ENCODE measurements at regions not wholly inside any gene's neighbourhood (a gene's known extent, or its start where the extent isn't known, plus 50 kb on each side); places are given as distances from the start of the nearest gene placed in this dataset.

DNA sequence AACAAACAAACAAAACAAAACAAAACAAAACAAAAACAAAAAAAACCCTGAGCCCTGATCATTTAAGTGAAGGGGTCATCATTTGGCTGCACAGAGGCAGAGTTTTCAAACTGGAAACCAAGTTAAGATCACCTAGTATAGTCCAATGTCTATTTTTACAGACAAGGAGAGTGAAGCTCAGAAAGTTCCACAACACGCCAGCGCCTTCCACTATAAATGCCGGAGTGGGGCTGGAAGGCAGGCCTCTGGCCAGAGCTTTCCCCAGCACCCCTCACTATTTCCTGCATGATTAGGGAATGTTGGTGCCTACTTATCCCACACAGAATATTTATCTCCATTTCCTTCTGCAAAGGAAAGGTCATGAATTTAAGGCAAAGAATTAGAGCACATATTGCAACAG lies 319.7 kb upstream of the WWC1 start:
- Histone ChIP-seq H3K4me3 (ENCODE audit: low read depth in 1 of 2, low read length in 2 of 2) (no peak overlapping the region), H3K4me1 (ENCODE audit: control insufficient read depth in 2 of 2, insufficient read depth in 2 of 2, low read length in 1 of 2) (no peaks in the 10 kb centered on the region), H3K27ac (ENCODE audit: low read depth in 2 of 2, low read length in 1 of 2) (no peak overlapping the region), H3K9me3 (ENCODE audit: control insufficient read depth in 2 of 2, insufficient read depth in 1 of 2, low read depth in 1 of 2, low read length in 1 of 2) (no peaks in the 10 kb centered on the region), H3K36me3 (ENCODE audit: control insufficient read depth in 2 of 2, insufficient read depth in 2 of 2, low read length in 1 of 2) (no peaks in the 10 kb centered on the region), H3K27me3 (ENCODE audit: control insufficient read depth in 1 of 2, insufficient read depth in 2 of 2, low read length in 2 of 2) (no peaks in the 10 kb centered on the region)
- 93 to 95% methylated on average over 3 of the region's 3 CpGs for WGBS, 2 donors

DNA sequence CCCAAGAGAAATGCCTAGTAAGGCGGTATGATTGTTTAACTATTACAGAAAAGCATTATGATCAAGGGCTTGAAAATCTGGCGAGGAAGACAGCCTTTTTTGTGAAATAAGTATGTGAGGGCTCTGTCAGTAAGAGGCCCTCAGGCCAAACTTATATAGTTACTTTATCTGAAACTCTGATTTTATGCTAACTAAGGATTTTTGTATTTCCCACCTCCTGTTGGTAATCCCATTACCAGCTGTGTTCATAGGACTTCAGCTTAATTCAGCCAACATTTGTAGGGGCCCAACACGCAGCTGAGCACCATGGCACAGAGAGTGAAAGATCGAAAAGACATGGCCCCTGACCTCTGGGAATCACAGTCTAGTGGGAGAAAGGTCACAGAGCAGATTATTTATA lies 318.3 kb upstream of the WWC1 start:
- WGBS, 2 donors: 88 to 89% methylated on average over 4 of the region's 4 CpGs
- Histone ChIP-seq H3K27me3 (ENCODE audit: control insufficient read depth in 1 of 2, insufficient read depth in 2 of 2, low read length in 2 of 2) (peaks cover 0 to 3% of the 10 kb centered on the region in 2 donors), H3K36me3 (ENCODE audit: control insufficient read depth in 2 of 2, insufficient read depth in 2 of 2, low read length in 1 of 2) (no peaks in the 10 kb centered on the region), H3K4me3 (ENCODE audit: low read depth in 1 of 2, low read length in 2 of 2) (no peak overlapping the region), H3K4me1 (ENCODE audit: control insufficient read depth in 2 of 2, insufficient read depth in 2 of 2, low read length in 1 of 2) (no peaks in the 10 kb centered on the region), H3K9me3 (ENCODE audit: control insufficient read depth in 2 of 2, insufficient read depth in 1 of 2, low read depth in 1 of 2, low read length in 1 of 2) (no peaks in the 10 kb centered on the region), H3K27ac (ENCODE audit: low read depth in 2 of 2, low read length in 1 of 2) (no peak overlapping the region)

DNA sequence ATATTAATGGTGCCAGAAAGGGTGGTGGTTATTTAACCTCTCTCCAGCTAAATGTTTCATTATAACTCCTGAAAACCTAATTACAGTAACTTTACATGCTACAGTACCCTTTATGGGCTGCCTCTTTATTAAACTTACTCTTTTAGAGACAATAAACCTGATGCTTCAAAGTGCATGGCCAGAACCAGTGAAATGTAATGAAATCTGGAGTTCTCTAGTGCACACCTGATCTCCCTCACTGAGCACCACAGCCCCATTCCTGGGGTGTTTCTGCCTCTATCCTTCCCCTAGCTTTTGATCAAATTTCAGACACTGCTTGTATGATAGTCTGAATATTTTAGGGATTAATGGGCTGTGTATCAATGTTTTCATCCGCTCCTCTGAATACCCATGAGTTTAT lies 306.5 kb upstream of the WWC1 start:
- Histone ChIP-seq H3K4me3 (ENCODE audit: low read depth in 1 of 2, low read length in 2 of 2) (no peak overlapping the region), H3K4me1 (ENCODE audit: control insufficient read depth in 2 of 2, insufficient read depth in 2 of 2, low read length in 1 of 2) (no peaks in the 10 kb centered on the region), H3K36me3 (ENCODE audit: control insufficient read depth in 2 of 2, insufficient read depth in 2 of 2, low read length in 1 of 2) (no peaks in the 10 kb centered on the region), H3K27me3 (ENCODE audit: control insufficient read depth in 1 of 2, insufficient read depth in 2 of 2, low read length in 2 of 2) (peaks cover 0 to 3% of the 10 kb centered on the region in 2 donors), H3K9me3 (ENCODE audit: control insufficient read depth in 2 of 2, insufficient read depth in 1 of 2, low read depth in 1 of 2, low read length in 1 of 2) (no peaks in the 10 kb centered on the region), H3K27ac (ENCODE audit: low read depth in 2 of 2, low read length in 1 of 2) (no peak overlapping the region)
- WGBS, 2 donors: 58 to 87% methylated on average over 1 of the region's 1 CpG

DNA sequence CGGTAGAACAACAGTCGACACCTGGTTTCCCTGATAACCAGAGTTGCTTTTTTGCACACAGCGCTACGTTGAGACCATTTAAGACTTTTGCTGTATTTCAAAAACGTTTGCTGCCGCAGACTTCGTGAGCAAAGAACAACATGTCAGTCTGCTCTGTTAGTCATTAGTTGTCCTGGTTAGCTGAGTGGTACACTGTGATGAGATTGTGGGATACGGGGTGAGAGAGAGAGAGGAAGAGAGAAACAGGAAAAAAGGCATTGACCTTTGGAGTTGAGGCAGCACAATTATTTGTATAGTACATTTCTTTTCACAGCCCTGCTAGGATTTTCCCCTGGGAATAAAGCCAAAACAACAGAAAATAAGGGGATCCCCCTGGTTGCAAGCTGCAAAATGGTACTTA lies 306.1 kb upstream of the WWC1 start:
- H3K4me3 ChIP-seq (ENCODE audit: low read depth in 1 of 2, low read length in 2 of 2): no peak overlapping the region
- 47 to 66% methylated on average over 8 of the region's 8 CpGs for WGBS, 2 donors
- no peaks in the 10 kb centered on the region for H3K36me3 ChIP-seq (ENCODE audit: control insufficient read depth in 2 of 2, insufficient read depth in 2 of 2, low read length in 1 of 2)
- no peaks in the 10 kb centered on the region for H3K4me1 ChIP-seq (ENCODE audit: control insufficient read depth in 2 of 2, insufficient read depth in 2 of 2, low read length in 1 of 2)
- no peaks in the 10 kb centered on the region for H3K9me3 ChIP-seq (ENCODE audit: control insufficient read depth in 2 of 2, insufficient read depth in 1 of 2, low read depth in 1 of 2, low read length in 1 of 2)
- H3K27ac ChIP-seq (ENCODE audit: low read depth in 2 of 2, low read length in 1 of 2): no peak overlapping the region
- H3K27me3 ChIP-seq (ENCODE audit: control insufficient read depth in 1 of 2, insufficient read depth in 2 of 2, low read length in 2 of 2): peaks cover 0 to 3% of the 10 kb centered on the region in 2 donors

DNA sequence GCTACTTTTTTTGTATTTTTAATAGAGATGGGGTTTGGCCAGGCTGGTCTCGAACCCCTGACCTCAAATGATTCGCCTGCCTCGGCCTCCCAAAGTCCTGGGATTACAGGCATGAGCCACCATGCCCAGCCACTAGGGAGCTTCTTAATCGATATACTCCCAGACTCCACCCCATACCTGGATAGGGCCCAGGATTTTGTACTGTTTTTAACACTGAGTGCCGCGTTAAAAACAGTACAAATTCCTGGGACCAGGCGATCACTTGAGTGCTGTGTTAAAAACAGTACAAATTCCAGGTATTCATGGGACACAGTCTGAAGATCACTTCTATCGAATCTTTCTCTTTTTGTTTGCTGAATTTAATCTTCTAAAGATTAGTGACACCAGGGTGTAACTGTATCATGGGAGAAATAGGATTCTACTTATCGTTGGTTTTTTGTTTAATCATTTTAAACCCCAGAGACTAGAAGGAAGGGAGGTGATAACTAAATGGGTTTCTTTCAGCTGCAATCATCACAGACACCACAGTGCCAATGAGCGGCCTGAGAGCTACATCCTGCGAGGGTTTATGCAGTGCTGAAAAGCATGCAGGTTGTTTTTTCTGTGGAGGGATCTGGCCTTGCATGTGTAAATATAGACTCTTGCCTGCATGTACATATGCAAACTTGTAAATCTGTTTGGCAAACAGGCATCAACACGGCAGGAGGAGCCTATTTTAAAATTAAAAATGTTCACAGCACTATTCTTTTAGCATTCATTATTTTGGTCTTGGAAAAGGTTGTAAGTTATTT lies 303.8 kb upstream of the WWC1 start:
- Histone ChIP-seq H3K4me1 (ENCODE audit: control insufficient read depth in 2 of 2, insufficient read depth in 2 of 2, low read length in 1 of 2) (no peaks in the 10 kb centered on the region), H3K27ac (ENCODE audit: low read depth in 2 of 2, low read length in 1 of 2) (no peak overlapping the region), H3K36me3 (ENCODE audit: control insufficient read depth in 2 of 2, insufficient read depth in 2 of 2, low read length in 1 of 2) (no peaks in the 10 kb centered on the region), H3K4me3 (ENCODE audit: low read depth in 1 of 2, low read length in 2 of 2) (no peak overlapping the region), H3K9me3 (ENCODE audit: control insufficient read depth in 2 of 2, insufficient read depth in 1 of 2, low read depth in 1 of 2, low read length in 1 of 2) (no peaks in the 10 kb centered on the region), H3K27me3 (ENCODE audit: control insufficient read depth in 1 of 2, insufficient read depth in 2 of 2, low read length in 2 of 2) (peaks cover 0 to 3% of the 10 kb centered on the region in 2 donors)
- WGBS, 2 donors: 77 to 81% methylated on average over 12 of the region's 12 CpGs

DNA sequence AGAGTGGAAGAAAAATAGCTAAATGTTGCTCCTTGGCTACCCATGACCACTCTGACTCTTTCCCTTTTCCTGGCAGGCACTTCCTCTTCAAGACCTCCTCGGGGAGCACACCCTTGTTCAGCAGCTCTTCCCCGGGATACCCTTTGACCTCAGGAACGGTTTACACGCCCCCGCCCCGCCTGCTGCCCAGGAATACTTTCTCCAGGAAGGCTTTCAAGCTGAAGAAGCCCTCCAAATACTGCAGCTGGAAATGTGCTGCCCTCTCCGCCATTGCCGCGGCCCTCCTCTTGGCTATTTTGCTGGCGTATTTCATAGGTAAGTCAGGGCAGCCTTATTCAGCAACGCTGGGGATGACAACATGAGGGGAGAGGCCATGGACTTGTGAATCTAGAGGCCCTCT lies 298.6 kb upstream of the WWC1 start:
- WGBS, 2 donors: 82 to 83% methylated on average over 11 of the region's 11 CpGs
- Histone ChIP-seq H3K9me3 (ENCODE audit: control insufficient read depth in 2 of 2, insufficient read depth in 1 of 2, low read depth in 1 of 2, low read length in 1 of 2) (no peaks in the 10 kb centered on the region), H3K27me3 (ENCODE audit: control insufficient read depth in 1 of 2, insufficient read depth in 2 of 2, low read length in 2 of 2) (peaks cover 0 to under 1% of the 10 kb centered on the region in 2 donors), H3K36me3 (ENCODE audit: control insufficient read depth in 2 of 2, insufficient read depth in 2 of 2, low read length in 1 of 2) (no peaks in the 10 kb centered on the region), H3K4me1 (ENCODE audit: control insufficient read depth in 2 of 2, insufficient read depth in 2 of 2, low read length in 1 of 2) (no peaks in the 10 kb centered on the region), H3K27ac (ENCODE audit: low read depth in 2 of 2, low read length in 1 of 2) (no peak overlapping the region), H3K4me3 (ENCODE audit: low read depth in 1 of 2, low read length in 2 of 2) (no peak overlapping the region)

DNA sequence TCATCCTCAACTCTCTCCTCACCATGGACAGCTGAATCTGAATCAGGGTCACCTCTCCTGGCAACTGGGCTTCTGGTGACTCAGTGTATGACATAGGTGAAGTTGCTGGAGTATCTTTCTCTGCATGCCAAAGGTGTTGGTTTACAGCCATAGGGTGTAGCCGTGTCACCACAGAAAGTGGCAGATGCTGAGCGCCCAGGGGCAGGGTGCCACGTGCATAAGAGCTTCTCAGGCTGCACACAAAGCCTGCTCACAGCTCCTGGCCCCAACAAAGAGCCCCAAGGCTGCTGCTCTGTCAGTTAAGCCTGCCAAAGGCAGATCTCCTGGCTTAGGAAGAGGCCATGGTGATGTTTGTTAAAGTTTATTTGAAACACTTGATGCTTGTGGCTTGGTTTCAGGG lies 297.7 kb upstream of the WWC1 start:
- Histone ChIP-seq H3K27ac (ENCODE audit: low read depth in 2 of 2, low read length in 1 of 2) (peak overlapping the region in 1 of 2 donors; percentile 59), H3K36me3 (ENCODE audit: control insufficient read depth in 2 of 2, insufficient read depth in 2 of 2, low read length in 1 of 2) (no peaks in the 10 kb centered on the region), H3K9me3 (ENCODE audit: control insufficient read depth in 2 of 2, insufficient read depth in 1 of 2, low read depth in 1 of 2, low read length in 1 of 2) (no peaks in the 10 kb centered on the region), H3K4me3 (ENCODE audit: low read depth in 1 of 2, low read length in 2 of 2) (no peak overlapping the region), H3K27me3 (ENCODE audit: control insufficient read depth in 1 of 2, insufficient read depth in 2 of 2, low read length in 2 of 2) (no peaks in the 10 kb centered on the region), H3K4me1 (ENCODE audit: control insufficient read depth in 2 of 2, insufficient read depth in 2 of 2, low read length in 1 of 2) (no peaks in the 10 kb centered on the region)
- WGBS, 2 donors: 29 to 47% methylated on average over 3 of the region's 3 CpGs

DNA sequence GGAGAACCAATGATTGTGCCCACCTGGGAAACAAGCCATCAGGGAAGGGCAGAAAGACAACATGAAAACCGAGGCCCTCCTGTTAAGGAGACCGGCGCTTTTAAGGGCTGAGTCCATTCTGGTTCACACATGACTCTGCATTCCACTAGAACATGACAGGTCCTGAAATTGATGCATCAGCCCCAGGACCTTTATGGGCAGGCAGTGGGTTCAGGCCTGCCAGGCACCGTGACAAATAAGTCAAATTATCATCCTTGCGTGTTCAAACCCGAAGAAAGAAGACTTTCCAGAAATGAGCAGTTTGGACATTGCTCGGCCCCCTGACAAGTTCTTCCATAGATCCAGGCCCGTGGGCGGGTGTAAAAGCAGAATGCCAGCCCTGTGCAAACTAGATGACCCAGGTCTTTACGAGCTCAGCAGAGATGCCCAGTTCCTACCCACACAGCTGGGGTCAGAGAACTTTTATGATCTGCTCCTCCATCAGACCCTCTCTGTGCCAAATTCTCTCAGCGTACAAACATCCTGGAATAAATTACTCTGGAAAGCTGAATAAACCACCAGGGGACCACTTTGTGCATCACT lies 295.5 kb upstream of the WWC1 start:
- no peaks in the 10 kb centered on the region for H3K4me1 ChIP-seq (ENCODE audit: control insufficient read depth in 2 of 2, insufficient read depth in 2 of 2, low read length in 1 of 2)
- H3K4me3 ChIP-seq (ENCODE audit: low read depth in 1 of 2, low read length in 2 of 2): no peak overlapping the region
- peak overlapping the region; percentile 2 to 18 for H3K27ac ChIP-seq (ENCODE audit: low read depth in 2 of 2, low read length in 1 of 2)
- H3K36me3 ChIP-seq (ENCODE audit: control insufficient read depth in 2 of 2, insufficient read depth in 2 of 2, low read length in 1 of 2): no peaks in the 10 kb centered on the region
- no peaks in the 10 kb centered on the region for H3K27me3 ChIP-seq (ENCODE audit: control insufficient read depth in 1 of 2, insufficient read depth in 2 of 2, low read length in 2 of 2)
- 51 to 63% methylated on average over 11 of the region's 11 CpGs for WGBS, 2 donors
- no peaks in the 10 kb centered on the region for H3K9me3 ChIP-seq (ENCODE audit: control insufficient read depth in 2 of 2, insufficient read depth in 1 of 2, low read depth in 1 of 2, low read length in 1 of 2)

DNA sequence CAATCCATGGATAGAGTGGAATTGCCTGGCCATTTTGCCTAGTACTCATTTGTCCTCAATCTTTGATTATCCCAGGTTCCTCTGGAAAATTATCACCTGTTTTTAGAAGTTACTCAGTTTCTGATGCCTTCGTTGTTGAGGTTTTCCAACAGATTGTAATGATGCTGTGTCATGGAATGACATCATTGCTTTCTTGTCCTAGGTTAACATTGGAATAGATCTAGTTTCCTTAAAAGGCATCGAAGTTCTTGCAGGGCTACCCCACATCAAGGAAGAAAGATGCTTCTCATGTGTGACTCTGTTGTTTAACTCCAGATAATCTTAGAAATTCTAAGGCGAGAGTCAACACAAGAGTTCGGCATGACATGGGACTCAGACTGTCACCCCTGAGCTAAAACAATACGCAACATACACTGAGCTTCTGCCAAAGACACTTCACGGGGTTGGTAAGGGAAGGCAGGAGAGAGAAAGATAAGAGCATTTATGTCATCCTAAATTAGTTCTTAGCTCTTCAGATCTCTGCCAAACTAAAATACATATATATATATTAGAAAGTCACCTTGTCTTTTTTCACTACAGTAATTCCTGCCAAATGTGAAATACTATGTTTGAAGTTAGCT lies 293.2 kb upstream of the WWC1 start:
- no peaks in the 10 kb centered on the region for H3K27me3 ChIP-seq (ENCODE audit: control insufficient read depth in 1 of 2, insufficient read depth in 2 of 2, low read length in 2 of 2)
- no peaks in the 10 kb centered on the region for H3K4me1 ChIP-seq (ENCODE audit: control insufficient read depth in 2 of 2, insufficient read depth in 2 of 2, low read length in 1 of 2)
- no peak overlapping the region for H3K4me3 ChIP-seq (ENCODE audit: low read depth in 1 of 2, low read length in 2 of 2)
- no peak overlapping the region for H3K27ac ChIP-seq (ENCODE audit: low read depth in 2 of 2, low read length in 1 of 2)
- no peaks in the 10 kb centered on the region for H3K36me3 ChIP-seq (ENCODE audit: control insufficient read depth in 2 of 2, insufficient read depth in 2 of 2, low read length in 1 of 2)
- H3K9me3 ChIP-seq (ENCODE audit: control insufficient read depth in 2 of 2, insufficient read depth in 1 of 2, low read depth in 1 of 2, low read length in 1 of 2): no peaks in the 10 kb centered on the region
- WGBS, 2 donors: 56 to 58% methylated on average over 6 of the region's 6 CpGs
